Peyer's patch (tissue), 4 donors: ENCODE measurements at regions not wholly inside any gene's neighbourhood (a gene's known extent, or its start where the extent isn't known, plus 50 kb on each side); places are given as distances from the start of the nearest gene placed in this dataset.

ENCODE experiments used
- POLR2A ChIP-seq, 2 donors: fragments of 450-650 bp; IDR thresholded peaks; one replicate each; pipeline ENCODE4 v1.5.1; 2017; ENCODE audit warnings: antibody characterized with exemption in 2 of 2, mild to moderate bottlenecking in 2 of 2, moderate library complexity in 2 of 2
- TF ChIP-seq, protein P1 (sequence below), 6 experiments: fragments of 450-650 bp in 4 of 6; fragments of 200-600 bp in 2 of 6; sonication (generic) in 1 of 6; IDR thresholded peaks; one replicate each; pipeline ENCODE4 v1.5.1; 2017 to 2019; ENCODE audit warnings: antibody characterized with exemption in 6 of 6, mild to moderate bottlenecking in 3 of 6, moderate library complexity in 1 of 6

GRCh38 chr21:20266441-20266710, 731.8 kb upstream of the NCAM2 start:
- TF ChIP-seq POLR2A (IDR thresholded peaks at IDR 0.05) = no peak
- TF ChIP-seq, protein P1, sequence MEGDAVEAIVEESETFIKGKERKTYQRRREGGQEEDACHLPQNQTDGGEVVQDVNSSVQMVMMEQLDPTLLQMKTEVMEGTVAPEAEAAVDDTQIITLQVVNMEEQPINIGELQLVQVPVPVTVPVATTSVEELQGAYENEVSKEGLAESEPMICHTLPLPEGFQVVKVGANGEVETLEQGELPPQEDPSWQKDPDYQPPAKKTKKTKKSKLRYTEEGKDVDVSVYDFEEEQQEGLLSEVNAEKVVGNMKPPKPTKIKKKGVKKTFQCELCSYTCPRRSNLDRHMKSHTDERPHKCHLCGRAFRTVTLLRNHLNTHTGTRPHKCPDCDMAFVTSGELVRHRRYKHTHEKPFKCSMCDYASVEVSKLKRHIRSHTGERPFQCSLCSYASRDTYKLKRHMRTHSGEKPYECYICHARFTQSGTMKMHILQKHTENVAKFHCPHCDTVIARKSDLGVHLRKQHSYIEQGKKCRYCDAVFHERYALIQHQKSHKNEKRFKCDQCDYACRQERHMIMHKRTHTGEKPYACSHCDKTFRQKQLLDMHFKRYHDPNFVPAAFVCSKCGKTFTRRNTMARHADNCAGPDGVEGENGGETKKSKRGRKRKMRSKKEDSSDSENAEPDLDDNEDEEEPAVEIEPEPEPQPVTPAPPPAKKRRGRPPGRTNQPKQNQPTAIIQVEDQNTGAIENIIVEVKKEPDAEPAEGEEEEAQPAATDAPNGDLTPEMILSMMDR (IDR thresholded peaks at IDR 0.05) = no peak
